NOMO-1 treated with dmso at 0.1 percent for 144 hours (cell line): ENCODE measurements at regions not wholly inside any gene's neighbourhood (a gene's known extent, or its start where the extent isn't known, plus 50 kb on each side); places are given as distances from the start of the nearest gene placed in this dataset.
"Not testable (repeated sequence)": the region's sequence is repeated elsewhere in the genome, so short reads cannot be mapped to it uniquely, and the experiment has no call there.

Source experiments
- DNase-seq: peaks from one replicate; lab custom pipeline; 2025; ENCODE audit not compliant: unreplicated experiment; lab: John Stamatoyannopoulos, UW

DNA sequence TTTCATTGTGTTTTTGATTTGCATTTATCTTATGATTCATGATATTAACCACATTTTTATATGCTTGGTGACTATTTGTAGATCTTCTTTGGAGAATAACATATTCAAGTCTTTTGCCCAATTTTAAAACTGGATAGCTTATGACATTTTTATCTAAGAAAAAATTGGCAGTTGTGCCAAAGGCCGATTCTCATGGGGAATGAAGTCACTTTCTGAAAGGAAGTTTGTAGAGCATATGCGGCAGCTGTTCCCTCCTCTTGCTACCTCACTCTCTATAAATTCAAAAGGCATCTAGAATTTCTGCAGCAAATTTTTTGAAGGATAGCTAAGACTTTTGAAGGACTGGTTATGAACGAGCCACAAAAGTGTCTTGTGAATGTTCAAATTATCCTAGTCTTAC, 2353.5 kb downstream of the ARAP2 start:
- DNase-seq: no peak

DNA sequence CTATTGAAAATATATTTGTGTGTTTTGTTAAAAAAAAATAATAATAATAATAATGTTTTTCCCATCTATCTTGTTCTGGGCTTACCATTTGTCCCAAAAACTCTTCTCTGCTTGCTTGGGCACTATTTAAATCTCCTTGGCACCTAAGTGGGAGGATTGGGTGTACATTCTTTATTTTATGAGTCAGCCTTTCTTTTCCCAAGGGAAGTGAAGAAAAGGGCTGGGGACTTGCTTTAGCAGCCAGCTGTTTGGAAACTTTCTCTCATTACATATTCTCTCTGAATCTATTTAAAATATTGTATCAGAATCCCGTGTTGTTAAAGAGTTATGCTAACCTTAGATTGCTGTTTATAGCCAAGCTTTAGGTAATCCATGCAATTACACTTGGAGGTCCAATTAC, 2332.4 kb downstream of the ARAP2 start:
- DNase-seq: no peak

DNA sequence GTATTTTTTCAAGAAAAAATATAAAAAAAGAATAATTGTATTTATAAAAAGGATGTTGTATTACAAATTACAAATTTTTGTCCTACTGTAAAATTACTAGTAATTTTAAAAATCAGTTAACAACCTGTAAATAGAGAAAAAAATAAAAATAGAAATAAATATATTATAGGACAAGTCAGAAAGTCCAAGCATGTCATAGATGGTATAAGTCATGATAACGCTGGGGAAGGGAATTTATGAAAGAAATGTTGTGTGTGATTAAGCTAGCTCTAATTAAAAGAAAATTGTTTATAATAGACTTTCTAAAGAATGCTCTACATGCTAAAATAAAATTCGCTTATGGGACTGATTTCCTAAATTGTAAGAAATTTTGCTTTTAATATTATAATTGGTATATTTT, 2329.9 kb downstream of the ARAP2 start:
- DNase-seq: no peak

DNA sequence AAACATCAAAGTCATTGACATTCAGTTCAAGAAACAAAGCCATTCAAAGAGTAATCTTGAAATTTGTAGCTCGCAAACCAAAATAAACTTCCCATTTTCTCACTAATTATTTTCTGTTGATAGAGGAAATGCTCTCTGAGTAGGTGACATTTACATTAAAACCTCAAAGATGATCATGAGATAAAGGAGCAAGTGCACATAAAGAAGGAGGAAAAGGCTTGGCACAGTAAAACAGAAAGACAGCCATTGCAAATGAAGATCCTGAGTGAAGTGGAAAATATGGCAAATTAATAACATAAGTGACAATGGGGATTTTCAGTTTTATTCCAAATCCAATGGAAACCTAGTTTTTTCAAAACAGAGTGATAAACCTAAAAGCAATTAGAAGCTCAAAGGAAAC, 2320.8 kb downstream of the ARAP2 start:
- no peak for DNase-seq

DNA sequence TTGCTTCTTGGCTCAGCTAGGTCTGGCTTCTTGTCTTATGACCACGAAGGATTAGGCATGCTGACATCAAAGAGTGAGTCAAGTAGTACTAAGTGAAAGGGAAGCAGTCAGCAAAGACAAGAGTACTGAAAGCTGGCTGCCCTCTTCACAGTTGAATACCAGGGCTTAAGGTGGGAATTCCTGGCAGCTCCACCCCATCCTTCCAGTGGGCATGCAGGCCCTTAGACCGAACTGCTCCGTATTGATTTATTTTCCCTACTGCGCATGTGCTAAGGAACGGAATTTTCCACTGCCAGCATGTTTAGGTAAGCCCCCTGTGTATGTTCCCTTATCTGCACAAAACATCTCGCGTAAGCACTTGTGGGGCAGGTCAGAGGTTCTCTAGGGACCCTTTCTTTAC, 2320.1 kb downstream of the ARAP2 start:
- no peak for DNase-seq

DNA sequence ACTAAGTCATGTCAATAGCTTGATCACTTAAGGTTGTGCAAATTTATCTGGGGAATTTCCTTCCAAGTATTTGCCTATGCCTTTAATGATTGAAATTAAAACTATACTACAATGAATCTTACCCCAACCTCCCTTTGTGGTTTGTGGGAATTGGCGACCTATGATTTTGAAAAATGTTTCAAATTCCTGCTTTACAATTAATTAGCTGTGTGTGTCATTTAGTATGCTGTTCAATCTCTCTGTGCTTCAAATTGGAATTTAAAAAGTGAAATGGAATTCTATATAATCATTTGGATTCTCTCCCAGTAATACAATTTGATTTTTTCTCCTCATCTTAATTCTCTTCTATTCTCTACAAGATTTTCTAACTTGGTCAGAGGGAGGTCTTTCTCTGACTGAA, 2319.5 kb downstream of the ARAP2 start:
- no peak for DNase-seq

DNA sequence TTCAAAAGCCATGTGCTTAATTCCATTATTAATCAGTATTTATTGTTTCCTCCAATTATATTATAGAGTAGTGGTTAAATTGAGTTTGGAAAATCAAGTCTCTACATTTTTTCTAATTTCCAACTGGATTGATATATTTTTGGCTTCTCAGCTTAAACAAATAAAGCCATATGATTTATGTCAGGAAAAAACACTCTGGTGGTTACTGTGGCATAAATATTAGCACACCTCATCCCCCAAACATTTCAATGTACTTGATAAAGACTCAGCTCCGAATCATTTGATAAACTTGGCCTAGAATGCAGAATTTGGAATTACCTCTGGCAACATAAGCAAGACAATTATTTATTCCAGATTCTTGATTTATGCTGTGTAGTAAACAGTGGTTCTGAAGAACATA, 2313.8 kb downstream of the ARAP2 start:
- no peak for DNase-seq

DNA sequence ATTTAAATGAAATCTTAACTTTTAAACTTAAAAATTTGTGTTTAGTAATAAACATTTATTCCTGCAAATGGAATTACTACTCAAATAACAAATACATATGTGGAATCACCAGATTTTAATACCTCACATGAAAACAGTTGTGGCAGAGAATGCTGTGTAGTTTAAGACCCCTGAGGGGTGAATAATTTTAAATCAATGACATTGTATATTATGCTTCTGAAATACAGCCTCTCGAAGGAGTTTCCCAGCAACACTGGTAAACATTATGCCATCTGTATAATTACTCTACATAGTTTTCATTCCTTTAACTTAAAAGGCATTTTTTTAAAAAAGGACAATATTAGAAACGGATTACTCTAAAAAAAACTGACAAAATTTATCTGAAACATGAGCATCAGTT, 2313.3 kb downstream of the ARAP2 start:
- no peak for DNase-seq

DNA sequence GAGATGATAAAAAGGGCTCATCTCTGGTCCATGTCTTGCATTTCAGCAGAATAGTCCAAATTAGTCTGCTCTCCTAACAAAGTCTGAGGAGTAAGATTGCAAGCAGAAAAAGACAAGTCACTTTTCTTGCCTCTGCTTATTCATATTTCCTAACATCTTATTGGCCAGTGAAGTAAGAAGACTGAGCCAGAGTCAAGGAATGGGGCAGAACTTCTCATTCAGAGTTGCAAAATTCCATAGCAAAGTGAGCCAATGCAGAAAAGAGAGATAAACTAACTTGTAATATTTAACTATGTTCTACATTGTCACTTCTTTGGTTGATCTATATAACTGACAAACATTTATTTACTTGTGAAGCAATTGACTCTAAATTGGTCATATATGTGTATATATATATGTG, 2304.0 kb downstream of the ARAP2 start:
- DNase-seq: no peak

DNA sequence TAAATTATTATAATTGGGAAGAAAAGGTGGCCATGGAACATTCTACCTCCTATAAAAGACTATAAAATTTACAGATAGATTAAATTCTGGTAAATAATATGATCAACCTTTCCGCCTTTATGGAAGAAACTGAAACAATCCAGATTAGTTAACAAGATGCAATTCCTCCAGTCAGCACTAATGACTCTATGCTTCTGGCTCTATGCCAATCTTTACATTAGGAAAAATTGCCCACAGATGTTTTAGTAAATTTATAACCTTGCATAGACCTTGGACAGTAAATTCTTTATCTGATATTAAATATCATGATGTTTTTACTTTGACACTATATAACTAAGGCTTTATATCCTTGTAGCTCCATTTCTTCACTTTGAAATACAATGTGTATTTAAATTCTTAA, 2302.5 kb downstream of the ARAP2 start:
- no peak for DNase-seq

DNA sequence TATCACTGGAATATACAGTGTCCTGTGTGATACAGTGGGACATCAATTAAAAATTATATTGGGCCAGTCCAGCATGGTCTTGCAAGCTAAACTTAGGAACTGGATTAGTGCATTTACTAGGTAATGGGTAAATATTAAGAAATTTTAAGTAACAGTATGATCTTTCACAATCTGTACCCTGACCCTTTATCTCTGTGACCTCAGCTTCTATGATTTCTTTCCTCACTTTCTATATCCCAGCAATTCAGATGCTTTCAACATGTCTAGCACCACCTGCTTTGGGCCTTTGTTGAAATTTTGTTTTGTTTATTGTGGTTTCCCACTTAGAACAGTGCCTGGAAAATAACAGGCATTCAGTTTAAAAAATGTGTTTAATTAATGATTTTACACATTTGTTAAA, 2295.4 kb downstream of the ARAP2 start:
- DNase-seq: no peak

DNA sequence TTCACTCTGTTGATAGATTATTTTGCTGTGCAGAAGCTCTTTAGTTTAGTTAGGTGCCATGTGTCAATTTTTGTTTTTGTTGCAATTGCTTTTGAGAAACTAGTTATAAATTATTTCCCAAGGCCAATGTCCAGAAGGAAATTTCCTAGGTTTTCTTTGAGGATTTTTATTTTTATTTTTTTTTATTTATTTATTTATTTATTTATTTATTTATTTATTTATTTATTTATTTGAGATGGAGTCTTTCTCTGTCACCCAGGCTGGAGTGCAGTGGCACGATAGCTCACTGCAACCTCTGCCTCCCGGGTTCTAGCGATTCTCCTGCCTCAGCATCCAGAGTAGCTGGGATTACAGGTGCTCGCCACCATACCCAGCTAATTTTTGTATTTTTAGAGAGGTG, 2290.5 kb downstream of the ARAP2 start:
- DNase-seq: not testable (repeated sequence)

DNA sequence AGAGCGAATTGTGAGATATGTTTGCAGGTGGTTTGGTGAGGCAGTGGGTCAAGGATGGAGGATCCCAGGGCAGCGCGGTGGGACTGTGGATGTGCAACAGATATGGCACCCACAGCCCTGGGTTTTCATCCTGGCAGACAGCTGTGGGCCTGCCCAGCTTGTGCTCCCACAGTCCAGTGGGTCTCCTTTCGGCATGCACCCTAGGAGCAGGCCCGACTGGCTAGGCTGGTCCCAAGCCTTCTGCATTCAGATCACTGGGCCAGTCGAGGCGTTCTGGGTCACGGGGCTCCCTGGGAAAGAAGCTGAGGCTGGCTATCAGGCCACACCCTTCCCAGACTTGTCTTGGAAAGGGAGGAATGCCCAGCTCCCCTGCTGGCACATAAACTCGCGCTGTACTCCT, 2289.6 kb downstream of the ARAP2 start:
- no peak for DNase-seq

DNA sequence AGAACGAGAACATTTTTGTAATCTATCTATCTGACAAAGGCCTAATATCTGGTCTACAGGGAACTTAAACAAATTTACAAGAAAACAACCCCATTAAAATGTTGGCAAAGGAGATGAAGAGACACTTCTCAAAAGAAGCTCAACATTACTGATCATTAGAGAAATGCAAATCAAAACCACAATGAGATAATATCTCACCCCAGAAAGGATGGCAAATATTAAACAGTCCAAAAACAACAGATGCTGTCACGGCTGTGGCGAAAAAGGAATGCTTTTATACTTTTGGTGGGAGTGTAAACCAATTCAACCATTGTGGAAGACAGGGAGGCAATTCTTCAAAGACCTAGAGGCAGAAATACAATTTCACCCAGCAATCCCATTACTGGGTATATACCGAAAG, 2284.8 kb downstream of the ARAP2 start:
- DNase-seq: no peak

DNA sequence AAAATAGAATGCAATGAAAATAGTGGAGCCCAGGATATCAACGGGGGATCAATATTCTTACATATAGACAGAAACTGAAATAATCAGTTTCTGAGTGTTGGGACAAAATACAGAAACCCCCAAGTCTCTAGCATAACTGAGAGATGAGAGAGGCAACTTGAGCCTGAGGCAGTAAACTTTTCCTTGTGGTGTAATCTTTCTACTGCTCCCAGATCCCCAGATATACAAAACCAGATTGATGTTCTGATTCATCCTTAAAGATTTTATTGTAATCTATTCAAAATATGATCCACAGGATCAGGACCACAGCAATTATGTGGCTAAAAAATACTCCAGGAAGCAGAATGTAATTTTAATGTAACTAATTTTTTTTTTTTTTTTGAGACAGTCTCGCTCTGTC, 2282.6 kb downstream of the ARAP2 start:
- no peak for DNase-seq

DNA sequence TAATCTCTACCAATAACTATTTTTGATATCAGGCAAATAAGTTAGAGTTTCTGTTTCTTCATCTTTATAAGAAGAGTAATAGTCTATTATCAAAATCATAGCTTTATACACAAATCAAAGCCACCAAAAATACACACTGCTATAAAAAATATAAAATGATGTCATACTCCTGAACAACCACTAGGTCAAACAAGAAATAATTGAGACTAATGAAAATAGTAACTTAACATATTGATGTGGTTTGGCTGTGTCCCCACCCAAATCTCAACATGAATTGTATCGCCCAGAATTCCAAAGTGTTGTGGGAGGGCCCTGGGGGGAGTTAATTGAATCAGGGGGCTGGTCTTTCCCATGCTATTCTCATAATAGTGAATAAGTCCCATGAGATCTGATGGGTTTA, 2277.5 kb downstream of the ARAP2 start:
- no peak for DNase-seq

DNA sequence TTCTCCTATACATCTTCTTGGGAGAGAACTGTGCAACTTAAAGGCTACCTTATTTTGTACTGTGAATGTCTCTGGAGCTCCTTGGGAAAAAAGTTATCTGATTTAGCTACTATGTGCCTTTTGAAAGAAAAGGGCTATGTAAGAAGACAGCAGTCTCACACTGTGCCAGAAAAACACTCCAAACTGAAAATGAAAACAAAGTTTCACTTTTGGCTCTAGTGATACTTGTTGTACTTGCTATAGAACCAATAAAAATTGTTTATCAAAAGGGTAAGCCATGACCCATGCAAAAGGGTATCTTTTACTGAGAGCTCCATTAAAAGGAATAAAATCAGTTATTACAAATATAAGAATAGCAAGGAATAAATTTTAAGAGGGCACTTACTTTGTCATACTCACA, 2270.0 kb downstream of the ARAP2 start:
- no peak for DNase-seq

DNA sequence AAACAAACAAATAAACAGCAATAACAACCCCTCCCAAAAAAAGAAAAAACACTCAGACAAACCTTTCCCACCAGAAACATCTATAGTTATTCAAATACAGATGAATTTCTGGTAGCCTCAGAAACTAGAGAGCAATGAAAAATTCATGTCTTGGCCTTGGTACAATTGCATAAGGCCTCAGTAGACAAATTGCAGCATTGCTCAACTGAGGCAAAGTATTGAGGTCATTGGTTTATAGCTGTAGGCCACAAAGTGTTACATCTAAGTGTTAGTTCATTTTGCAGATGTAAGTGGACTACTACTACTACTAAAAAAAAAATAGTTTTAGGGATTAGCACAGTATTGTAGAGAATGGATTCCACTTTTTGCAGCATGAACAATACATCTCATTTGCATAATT, 2268.3 kb downstream of the ARAP2 start:
- no peak for DNase-seq

DNA sequence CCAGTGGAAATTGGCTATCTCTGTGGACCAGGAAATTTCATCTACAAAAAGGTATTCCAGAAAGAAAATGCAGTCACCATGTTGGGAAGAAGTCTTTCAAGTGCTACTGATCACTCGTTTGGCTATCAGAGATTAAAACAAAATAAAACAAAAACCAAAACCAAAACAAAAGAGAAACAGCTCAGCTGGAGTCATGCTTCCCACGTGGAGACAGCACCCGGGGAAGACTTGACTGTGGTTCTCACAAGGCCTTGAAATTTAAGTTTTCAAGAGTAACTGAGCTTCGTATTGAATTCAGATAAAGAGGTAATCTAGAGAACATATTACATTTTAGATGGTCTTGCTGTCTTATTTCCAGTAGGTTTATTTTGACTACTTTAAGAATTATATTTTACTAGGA, 2264.5 kb downstream of the ARAP2 start:
- DNase-seq: not testable (repeated sequence)

DNA sequence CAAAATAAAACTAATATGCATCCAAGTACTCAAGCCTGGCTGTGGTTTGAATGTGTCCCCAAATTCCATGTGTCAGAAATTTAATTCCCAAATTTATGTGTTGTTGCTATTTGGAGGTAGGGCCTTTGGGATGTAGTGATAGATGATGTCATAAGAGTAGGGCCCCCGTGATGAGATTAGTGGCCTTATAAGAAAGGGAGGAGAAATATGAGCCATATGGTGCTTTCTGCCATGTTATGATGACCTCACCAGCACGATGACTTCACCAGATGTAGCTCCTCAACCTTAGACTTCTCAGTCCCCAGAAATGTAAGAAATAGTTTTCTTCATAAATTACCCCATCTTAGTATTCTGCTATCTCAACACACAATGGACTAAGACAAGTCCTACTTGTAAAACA, 2264.0 kb downstream of the ARAP2 start:
- no peak for DNase-seq

DNA sequence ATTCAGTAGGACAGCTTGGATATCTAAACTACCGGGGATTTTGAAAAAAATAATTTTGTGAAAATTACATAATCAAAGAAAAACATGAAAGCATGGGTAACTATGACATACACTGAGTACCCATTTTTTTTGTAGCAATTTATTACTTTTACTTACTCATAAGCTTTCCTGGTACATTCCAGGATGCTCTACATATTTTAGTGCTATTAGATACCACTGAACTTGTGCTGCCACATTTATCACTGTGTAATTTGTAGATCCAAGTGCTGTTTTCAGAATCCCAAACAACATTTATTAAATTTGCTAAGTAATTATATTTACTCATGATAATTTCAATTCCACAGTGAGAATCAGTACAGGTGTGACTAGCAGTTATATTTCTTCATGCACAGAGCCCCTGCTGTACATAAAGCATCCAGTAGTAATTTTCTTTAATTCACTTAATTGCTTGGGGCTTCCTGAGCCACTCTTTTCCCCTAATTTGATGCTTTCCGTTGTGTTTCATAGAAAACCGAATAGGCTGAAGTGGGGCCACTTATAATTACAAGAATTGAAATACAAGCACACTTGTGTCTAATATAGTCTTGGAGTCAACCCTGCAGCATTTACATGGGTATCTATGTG, 2254.4 kb downstream of the ARAP2 start:
- DNase-seq: no peak

DNA sequence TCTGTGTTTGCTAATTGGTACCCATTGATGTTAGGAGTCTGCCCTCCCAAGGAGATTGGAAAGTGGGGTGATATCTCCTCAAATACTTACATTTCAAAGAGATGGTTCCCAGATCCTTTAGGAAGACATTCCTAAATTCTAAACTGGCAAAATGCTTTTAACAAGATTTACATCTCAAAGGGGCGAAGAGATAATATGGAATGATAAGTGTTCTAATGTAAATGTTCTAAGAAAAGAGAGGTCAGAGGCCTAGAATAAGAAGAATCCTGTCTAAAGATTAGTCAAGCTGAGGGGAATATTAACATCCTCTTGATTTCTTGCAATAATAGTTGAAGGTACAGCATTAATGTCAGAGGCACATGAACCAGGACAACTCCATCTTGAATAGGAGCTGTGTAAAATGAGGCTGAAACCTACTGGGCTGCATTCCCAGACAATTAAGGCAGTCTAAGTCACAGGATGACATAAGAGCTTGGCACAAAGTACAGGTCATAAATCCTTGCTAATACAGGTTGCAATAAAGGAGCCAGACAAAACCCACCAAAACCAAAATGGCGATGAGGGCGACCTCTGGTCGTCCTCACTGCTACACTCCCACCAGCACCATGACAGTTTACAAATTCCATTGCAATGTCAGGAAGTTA, 2248.1 kb downstream of the ARAP2 start:
- DNase-seq: no peak

DNA sequence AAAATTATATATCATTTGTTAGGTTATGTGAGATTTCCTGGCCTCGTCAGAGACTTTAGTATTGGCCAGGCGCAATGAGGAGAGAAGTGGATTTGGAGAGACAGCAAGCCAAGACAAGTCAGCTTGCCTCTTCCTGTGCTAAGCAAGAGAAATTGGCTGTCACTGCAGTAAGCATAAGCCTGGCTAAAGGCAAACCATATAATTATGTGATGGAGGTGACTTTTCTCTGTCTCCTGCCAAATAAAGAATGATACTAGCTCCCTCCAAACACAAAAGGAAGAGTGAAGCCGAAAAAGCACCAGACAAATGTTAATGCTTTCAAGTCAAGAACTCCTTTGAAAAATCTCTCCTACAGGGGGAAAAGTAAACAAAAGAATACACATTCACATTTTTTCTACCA, 2246.0 kb downstream of the ARAP2 start:
- no peak for DNase-seq
